Natural killer cell treated with Interleukin-12 subunit alpha and Interleukin-12 subunit beta and Interleukin-15 and Interleukin-18, amount 100 ng/mL, for 72 hours (primary cell): ENCODE measurements at regions not wholly inside any gene's neighbourhood (a gene's known extent, or its start where the extent isn't known, plus 50 kb on each side); places are given as distances from the start of the nearest gene placed in this dataset.
"Not testable (repeated sequence)": the region's sequence is repeated elsewhere in the genome, so short reads cannot be mapped to it uniquely, and the experiment has no call there.

Source experiments
- ATAC-seq, 2 donors: fragments of 150-1000 bp; cut with Tn5 transposase in 1 of 2; sonication (Bioruptor Pico), chemical (Tn5 transposase) in 1 of 2; 2 replicates each; pipeline ENCODE4 v1.10.0; 2021
- DNase-seq: peaks from one replicate; pipeline ENCODE4 v3.0.0; 2022; ENCODE audit warnings: low spot score
- H3K27ac Mint-ChIP-seq, 2 donors: 1 replicate in 1 of 2; 2 replicates in 1 of 2; pipeline ENCODE4 v1.8.0; 2022; ENCODE audit warnings: mixed read lengths in 2 of 2, mild to moderate bottlenecking in 1 of 2, moderate library complexity in 1 of 2
- H3K27me3 Mint-ChIP-seq, 2 donors: 1 replicate in 1 of 2; 2 replicates in 1 of 2; pipeline ENCODE4 v1.8.0; 2022; ENCODE audit warnings: mixed read lengths in 2 of 2
- H3K36me3 Mint-ChIP-seq: one replicate; pipeline ENCODE4 v1.8.0; 2022; ENCODE audit warnings: mixed read lengths
- H3K4me1 Mint-ChIP-seq, 2 donors: 1 replicate in 1 of 2; 2 replicates in 1 of 2; pipeline ENCODE4 v1.8.0; 2022; ENCODE audit warnings: low read depth in 2 of 2, mixed read lengths in 2 of 2, mild to moderate bottlenecking in 1 of 2
- H3K4me3 Mint-ChIP-seq: one replicate; pipeline ENCODE4 v1.8.0; 2022; ENCODE audit warnings: mixed read lengths
- H3K9me3 Mint-ChIP-seq: 2 replicates; pipeline ENCODE4 v1.8.0; 2022; ENCODE audit warnings: mixed read lengths

DNA sequence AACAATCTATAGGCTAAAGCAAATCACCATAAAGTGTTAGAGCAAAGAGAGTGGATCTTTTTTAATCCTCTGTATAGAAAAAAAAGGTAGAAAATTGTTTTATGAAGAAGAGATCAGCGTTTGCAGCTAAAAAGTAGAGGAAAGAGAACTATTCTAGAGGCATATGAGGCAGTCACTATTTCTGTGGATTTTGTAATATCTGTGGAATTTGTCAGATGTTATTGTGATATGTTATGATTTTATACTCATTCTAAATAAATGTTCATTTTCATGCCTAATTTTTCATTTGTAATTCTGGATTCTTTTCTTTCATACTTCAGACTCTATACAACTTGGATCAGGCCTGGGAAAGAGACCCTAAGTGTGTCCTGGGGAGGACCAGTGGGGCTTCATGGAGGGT lies 295.0 kb upstream of the LYZL1 start:
- Mint-ChIP-seq H3K27me3 (peaks cover 0 to 6% of the 10 kb centered on the region in 2 donors), H3K36me3 (no peaks in the 10 kb centered on the region), H3K27ac (no peak overlapping the region), H3K4me3 (no peak overlapping the region), H3K4me1 (no peaks in the 10 kb centered on the region), H3K9me3 (no peaks in the 10 kb centered on the region)
- no peak for ATAC-seq
- no peak for DNase-seq

DNA sequence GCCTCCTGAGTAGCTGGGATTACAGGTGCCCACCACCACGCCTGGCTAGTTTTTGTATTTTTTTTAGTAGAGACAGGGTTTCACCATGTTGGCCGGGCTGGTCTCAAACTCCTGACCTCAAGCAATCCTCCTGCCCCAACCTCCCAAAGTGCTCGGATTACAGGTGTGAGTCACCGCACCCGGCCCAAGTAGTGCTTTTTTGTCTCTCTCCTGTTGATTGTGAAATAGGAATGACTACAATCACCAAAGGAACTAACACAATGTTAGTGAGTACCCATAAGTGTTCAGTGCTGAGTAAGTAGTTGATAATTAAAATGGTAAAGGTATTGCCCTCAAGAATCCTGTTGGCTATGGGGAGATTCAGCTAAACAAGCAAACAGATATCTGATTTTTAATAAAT lies 294.1 kb upstream of the LYZL1 start:
- not testable (repeated sequence) for H3K36me3 Mint-ChIP-seq, H3K4me1 Mint-ChIP-seq, H3K4me3 Mint-ChIP-seq, ATAC-seq, H3K27ac Mint-ChIP-seq, H3K27me3 Mint-ChIP-seq, DNase-seq, H3K9me3 Mint-ChIP-seq

DNA sequence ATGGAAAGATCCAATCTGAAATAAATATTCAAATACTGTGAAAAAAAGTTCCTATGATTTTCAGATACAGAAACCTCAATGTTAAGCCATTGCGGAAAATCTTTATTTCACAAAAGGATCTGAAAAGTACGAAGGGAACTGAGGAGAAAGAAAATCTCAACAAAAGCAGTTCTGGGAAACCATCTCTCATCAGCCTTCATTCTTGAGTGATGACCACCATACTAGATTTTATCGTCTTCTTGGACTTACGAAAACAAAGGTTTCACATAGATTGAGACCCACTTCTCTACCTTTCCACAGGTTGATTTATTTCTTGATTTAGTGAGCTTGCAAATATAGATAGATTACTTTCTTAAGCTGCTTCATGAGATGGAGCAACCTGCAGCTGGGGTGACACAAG lies 293.4 kb upstream of the LYZL1 start:
- no peak overlapping the region for H3K4me3 Mint-ChIP-seq
- ATAC-seq (no peak), DNase-seq (no peak)
- no peaks in the 10 kb centered on the region for H3K9me3 Mint-ChIP-seq
- peaks cover 0 to 4% of the 10 kb centered on the region in 2 donors for H3K27me3 Mint-ChIP-seq
- no peak overlapping the region for H3K27ac Mint-ChIP-seq
- H3K4me1 Mint-ChIP-seq: no peaks in the 10 kb centered on the region
- H3K36me3 Mint-ChIP-seq: no peaks in the 10 kb centered on the region

DNA sequence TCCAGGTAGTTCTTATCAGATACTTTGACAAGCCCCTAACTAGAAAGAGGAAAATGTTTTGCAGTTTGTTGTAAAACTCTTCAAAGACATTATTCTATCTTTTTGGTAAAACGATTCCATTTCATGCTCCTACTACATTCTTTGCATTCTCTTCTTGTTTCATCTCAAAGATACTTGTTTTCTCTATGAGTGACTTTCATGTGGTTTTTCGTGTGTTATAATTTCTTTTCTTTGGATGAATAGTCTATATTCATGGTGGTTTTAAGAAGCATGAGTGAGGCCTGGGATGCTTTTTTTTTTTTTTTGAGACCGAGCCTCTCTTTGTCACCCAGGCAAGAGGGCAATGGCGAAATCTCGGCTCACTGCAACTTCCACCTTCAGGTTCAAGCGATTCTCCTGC lies 292.5 kb upstream of the LYZL1 start:
- Mint-ChIP-seq H3K27me3 (peaks cover 0 to 4% of the 10 kb centered on the region in 2 donors), H3K4me3 (no peak overlapping the region), H3K9me3 (no peaks in the 10 kb centered on the region), H3K4me1 (no peaks in the 10 kb centered on the region), H3K36me3 (no peaks in the 10 kb centered on the region), H3K27ac (no peak overlapping the region)
- ATAC-seq: no peak
- DNase-seq: no peak

DNA sequence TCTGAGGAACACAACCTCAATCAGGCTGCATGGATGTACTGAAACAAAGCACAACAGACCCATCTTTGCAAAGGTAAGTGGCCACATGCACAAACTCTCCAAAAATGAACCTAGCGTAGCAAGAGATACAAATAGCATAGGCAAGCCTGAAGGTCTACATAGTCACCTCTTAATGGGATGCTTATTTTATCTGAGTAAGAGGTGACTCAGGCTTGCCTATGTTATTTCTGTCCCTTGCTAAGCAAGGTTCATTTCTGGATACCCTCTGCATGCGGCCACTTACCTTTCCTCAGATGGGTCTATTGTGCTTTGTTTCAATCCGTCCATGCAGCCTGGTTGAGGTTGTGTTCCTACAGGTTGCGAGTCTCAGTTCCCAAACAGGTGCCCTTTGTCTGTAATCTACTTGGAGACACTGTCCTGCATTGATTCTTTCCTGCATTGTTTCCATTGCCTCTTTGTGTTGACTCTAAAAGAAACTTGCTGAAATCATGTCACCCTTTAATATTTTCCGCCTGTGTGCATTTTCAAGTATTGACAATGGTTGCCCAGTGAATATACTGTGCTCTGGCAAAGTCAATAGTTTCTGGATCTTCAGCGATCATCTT lies 291.8 kb upstream of the LYZL1 start:
- ATAC-seq (no peak), DNase-seq (no peak)
- H3K4me1 Mint-ChIP-seq: no peaks in the 10 kb centered on the region
- no peaks in the 10 kb centered on the region for H3K36me3 Mint-ChIP-seq
- no peaks in the 10 kb centered on the region for H3K9me3 Mint-ChIP-seq
- H3K4me3 Mint-ChIP-seq: no peak overlapping the region
- H3K27ac Mint-ChIP-seq: no peak overlapping the region
- peaks cover 0 to 2% of the 10 kb centered on the region in 2 donors for H3K27me3 Mint-ChIP-seq

DNA sequence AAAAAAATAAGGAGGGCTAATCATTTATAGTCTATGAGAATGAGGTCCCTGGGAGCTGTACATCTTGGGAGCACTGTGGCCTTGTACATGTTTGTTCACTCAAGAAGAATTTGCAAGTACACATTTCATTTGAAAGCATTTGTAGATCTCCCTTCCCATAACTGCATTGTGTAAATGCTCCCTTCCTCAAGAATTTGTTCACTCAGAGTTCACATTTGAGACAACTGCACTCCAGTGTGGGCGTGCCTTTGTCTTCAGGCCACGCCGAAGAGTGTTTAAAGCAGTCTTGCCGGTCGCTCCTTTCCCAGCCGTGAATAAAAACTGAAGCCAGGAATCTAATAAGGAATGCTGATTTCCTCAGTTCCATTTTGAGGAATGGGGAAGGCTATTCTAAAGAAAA lies 291.1 kb upstream of the LYZL1 start:
- no peak for ATAC-seq
- no peak for DNase-seq
- Mint-ChIP-seq H3K36me3 (no peaks in the 10 kb centered on the region), H3K9me3 (no peaks in the 10 kb centered on the region), H3K27ac (no peak overlapping the region), H3K4me1 (no peaks in the 10 kb centered on the region), H3K27me3 (peaks cover 0 to 2% of the 10 kb centered on the region in 2 donors), H3K4me3 (no peak overlapping the region)

DNA sequence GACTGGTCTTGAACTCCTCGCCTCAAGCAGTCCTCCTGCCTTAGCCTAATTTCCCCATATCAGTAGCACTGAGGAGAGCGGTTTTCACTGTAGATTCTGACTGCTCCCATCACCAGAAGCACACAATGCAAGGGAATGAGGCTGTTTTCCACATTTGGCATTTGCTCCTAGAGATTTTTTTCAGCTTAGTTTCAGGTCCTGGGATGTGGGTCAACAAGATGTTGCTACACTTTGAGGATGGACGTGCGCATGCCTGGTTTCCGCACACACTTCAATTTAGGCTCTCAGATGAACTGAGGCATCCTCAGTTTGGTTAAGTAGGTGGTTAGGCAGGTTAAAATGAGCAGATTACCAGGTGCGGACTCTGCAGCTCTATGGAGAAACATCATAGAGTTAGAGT lies 287.1 kb upstream of the LYZL1 start:
- no peaks in the 10 kb centered on the region for H3K27me3 Mint-ChIP-seq
- no peak for DNase-seq
- no peaks in the 10 kb centered on the region for H3K9me3 Mint-ChIP-seq
- no peak overlapping the region for H3K27ac Mint-ChIP-seq
- H3K36me3 Mint-ChIP-seq: no peaks in the 10 kb centered on the region
- no peaks in the 10 kb centered on the region for H3K4me1 Mint-ChIP-seq
- H3K4me3 Mint-ChIP-seq: no peak overlapping the region
- ATAC-seq: no peak

DNA sequence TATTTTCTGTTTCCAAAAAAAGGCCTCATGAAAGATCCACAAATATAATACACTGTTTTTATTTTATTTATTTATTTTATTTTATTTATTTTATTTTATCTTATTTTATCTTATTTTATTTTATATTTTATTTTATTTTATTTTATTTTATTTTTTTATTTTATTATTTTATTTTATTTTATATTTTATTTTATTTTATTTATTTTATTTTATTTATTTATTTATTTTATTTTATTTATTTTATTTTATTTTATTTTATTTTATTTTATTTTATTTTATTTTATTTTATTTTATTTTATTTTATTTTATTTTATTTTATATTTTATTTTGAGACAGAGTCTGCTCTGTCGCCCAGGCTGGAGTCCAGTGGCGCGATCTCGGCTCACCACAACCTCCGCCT lies 285.9 kb upstream of the LYZL1 start:
- not testable (repeated sequence) for H3K4me3 Mint-ChIP-seq, H3K27me3 Mint-ChIP-seq, H3K27ac Mint-ChIP-seq, H3K36me3 Mint-ChIP-seq, H3K9me3 Mint-ChIP-seq, DNase-seq, ATAC-seq, H3K4me1 Mint-ChIP-seq

DNA sequence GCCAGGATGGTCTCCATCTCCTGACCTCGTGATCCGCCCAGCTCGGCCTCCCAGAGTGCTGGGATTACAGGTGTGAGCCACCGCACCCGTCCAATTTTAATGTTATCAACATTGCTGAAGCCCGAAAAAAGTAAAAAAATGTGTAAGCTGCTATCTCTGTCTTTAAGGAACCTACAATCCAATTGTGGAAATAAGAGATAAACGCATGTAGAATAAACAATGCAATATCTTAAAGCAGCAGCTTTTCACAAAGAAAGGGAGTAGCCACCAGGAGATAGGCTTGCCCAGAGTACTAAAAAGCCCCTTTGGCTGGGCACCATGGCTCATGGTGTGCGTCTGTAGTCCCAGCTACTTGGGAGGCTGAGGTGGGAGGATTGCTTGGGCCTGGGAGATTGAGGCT lies 282.9 kb upstream of the LYZL1 start:
- no peak overlapping the region for H3K4me3 Mint-ChIP-seq
- H3K27ac Mint-ChIP-seq: no peak overlapping the region
- no peak for DNase-seq
- peaks cover 4 to 8% of the 10 kb centered on the region in 2 donors for H3K27me3 Mint-ChIP-seq
- no peaks in the 10 kb centered on the region for H3K36me3 Mint-ChIP-seq
- no peak for ATAC-seq
- no peaks in the 10 kb centered on the region for H3K4me1 Mint-ChIP-seq
- no peaks in the 10 kb centered on the region for H3K9me3 Mint-ChIP-seq

DNA sequence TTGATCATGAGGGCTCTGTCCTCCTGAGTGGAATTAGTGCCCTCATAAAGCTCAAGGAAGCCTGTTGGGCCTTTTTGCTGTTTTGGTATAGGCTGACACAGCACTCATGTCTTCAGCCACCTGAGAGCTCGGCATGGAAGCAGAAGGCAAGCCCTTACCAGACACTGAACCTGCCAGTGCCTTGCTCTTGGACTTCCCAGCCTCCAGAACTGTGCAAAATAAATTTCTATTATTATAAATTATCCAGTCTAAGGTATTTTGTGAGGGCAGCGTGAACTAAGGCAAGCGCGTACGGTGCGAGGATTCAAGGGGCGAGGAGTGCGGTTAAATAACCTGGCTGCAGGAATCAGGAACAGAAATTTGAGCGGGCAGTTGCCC lies 281.5 kb upstream of the LYZL1 start:
- no peak for DNase-seq
- Mint-ChIP-seq H3K36me3 (no peaks in the 10 kb centered on the region), H3K27me3 (peaks cover 4 to 8% of the 10 kb centered on the region in 2 donors), H3K4me1 (no peaks in the 10 kb centered on the region), H3K9me3 (no peaks in the 10 kb centered on the region), H3K4me3 (no peak overlapping the region), H3K27ac (no peak overlapping the region)
- no peak for ATAC-seq

DNA sequence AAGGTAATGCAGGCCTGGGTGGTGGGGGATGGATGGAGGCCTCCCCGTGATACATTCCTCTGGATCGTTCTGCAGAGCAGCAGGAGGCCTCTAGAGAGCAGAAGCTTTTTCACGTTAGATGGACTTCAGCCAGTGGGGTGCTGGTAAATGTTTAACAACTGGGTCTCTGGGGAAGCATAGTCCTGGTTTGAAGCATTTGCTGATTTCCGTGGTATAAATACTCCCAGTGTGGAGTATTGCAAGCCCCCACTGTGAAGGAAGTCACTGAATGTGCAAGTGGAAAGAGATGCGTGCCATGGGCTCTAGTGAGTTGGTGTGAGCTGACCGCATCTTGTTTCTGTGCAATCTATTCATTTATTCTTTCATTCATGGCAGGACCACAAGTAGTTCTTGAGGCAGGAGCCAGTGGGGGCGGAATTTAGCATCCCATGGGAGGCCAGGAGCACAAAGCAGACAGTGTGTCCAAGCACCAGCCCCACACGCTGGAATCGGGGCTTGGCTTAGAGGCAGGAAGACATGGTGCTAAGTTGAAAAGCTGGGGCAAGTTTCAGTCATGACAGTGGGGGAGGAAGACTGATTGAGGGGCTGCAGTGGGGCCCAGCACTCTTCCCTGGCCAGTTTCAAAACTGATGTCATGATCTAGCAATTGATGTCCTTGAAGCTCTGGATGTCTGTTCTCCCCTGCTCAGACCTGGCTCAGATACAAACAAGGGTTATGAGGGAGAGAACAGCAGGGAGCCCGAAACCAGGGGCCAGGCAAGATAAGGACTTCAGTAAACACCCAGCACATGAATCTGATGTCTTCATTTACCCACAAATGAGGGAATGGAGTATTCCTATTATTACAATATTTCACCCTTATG lies 280.9 kb upstream of the LYZL1 start:
- ATAC-seq (no peak), DNase-seq (no peak)
- Mint-ChIP-seq H3K9me3 (no peaks in the 10 kb centered on the region), H3K36me3 (no peaks in the 10 kb centered on the region), H3K27me3 (peaks cover 4 to 8% of the 10 kb centered on the region in 2 donors), H3K27ac (no peak overlapping the region), H3K4me3 (no peak overlapping the region), H3K4me1 (no peaks in the 10 kb centered on the region)

DNA sequence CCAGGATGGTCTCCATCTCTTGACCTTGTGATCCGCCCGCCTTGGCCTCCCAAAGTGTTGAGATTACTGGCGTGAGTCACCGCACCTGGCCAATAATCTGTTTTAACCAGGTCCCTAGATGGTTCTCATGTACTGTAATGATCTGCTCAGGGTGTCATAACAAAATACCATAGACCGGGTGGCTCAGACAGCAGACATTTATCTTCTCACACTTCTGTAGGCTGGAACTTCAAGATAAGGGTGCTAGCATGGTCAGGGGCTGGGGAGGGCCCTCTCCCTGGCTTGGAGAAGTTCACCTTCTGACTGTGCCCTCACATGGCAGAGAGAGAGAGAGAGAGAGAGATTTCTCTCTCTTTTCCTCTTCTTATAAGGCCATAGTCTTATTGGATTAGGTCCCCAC lies 279.4 kb upstream of the LYZL1 start:
- Mint-ChIP-seq H3K36me3 (no peaks in the 10 kb centered on the region), H3K9me3 (no peaks in the 10 kb centered on the region), H3K4me1 (no peaks in the 10 kb centered on the region), H3K27ac (no peak overlapping the region), H3K4me3 (no peak overlapping the region), H3K27me3 (peaks cover 4 to 8% of the 10 kb centered on the region in 2 donors)
- DNase-seq (no peak), ATAC-seq (no peak)

DNA sequence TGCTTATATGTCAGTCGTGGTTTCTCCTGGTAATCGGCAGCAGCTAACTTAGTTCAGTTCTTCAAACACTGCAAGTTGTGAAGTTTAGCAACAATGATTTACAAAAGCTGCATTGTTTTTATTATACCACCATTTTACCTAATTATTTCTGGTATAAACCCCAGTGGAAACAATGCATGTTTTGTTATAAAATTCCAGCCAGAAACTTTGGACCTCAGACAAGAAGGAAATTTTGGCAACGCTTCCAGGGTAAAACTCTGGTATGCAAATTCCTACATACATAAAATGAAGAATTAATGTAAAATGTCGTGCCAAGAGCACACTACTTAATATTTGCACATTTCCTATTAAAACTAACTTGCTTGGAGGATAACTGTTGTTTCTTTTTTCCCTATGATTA lies 277.4 kb upstream of the LYZL1 start:
- ATAC-seq (no peak), DNase-seq (no peak)
- peaks cover 9 to 22% of the 10 kb centered on the region in 2 donors for H3K27me3 Mint-ChIP-seq
- H3K4me1 Mint-ChIP-seq: no peaks in the 10 kb centered on the region
- H3K9me3 Mint-ChIP-seq: no peaks in the 10 kb centered on the region
- H3K4me3 Mint-ChIP-seq: no peak overlapping the region
- H3K36me3 Mint-ChIP-seq: no peaks in the 10 kb centered on the region
- no peak overlapping the region for H3K27ac Mint-ChIP-seq

DNA sequence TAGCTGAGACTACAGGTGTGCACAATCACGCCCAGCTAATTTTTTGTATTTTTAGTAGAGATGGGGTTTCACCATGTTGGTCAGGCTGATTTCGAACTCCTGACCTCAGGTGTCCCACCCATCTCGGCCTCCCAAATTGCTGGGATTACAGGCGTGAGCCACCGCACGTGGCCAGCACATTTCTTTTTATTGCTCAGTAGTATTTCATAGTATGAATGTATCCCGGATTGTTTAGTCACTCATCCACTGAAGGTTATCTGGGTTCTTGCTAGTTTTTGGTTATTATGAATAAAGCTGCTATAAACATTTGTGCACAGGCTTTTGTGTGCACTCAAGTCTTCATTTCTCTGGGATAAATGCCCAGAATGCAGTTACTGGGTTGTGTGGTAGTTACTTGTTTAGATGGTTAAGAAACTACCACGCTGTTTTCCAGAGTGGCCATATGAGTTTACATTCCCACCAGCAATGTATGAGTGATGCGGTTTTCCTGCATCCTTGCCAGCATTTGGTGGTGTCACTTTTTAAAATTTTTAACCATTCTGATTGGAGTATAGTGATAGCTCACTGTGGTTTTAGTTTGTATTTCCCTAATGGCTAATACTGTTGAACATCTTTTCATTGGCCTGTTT lies 275.8 kb upstream of the LYZL1 start:
- no peak overlapping the region for H3K4me3 Mint-ChIP-seq
- peaks cover 18 to 28% of the 10 kb centered on the region in 2 donors for H3K27me3 Mint-ChIP-seq

More for the DNA sequence above, 275.8 kb upstream of the LYZL1 start:
- H3K9me3 Mint-ChIP-seq: peaks cover 5% of the 10 kb centered on the region
- no peaks in the 10 kb centered on the region for H3K36me3 Mint-ChIP-seq
- DNase-seq (no peak), ATAC-seq (no peak)
- no peak overlapping the region for H3K27ac Mint-ChIP-seq
- H3K4me1 Mint-ChIP-seq: no peaks in the 10 kb centered on the region
